IMR-90 (cell line): ENCODE measurements at regions not wholly inside any gene's neighbourhood (a gene's known extent, or its start where the extent isn't known, plus 50 kb on each side); places are given as distances from the start of the nearest gene placed in this dataset.

Experiments
- ATAC-seq: fragments of 200-7000 bp; cut with Tn5 transposase; 2 replicates; pipeline ENCODE4 v1.9.1; 2020; ENCODE audit warnings: low read depth, mild to moderate bottlenecking, moderate library complexity
- BruUV-seq: library from RNA; stranded (reverse); fragments of 400-500 nt; replicated peaks from 2 replicates; lab custom pipeline; 2021; lab: Mats Ljungman, UMichigan
- CTCF ChIA-PET: fragments of 300-600 bp; formaldehyde crosslinking; extraction: SDS; loops from one replicate; lab custom pipeline; 2021; ENCODE audit warnings: antibody characterized with exemption; lab: Yijun Ruan, JAX
- POLR2A ChIA-PET: fragments of 300-600 bp; sonication (Branson Sonifier 250); formaldehyde crosslinking; loops from one replicate; lab custom pipeline; 2022; ENCODE audit warnings: antibody characterized with exemption; ENCODE audit not compliant: unreplicated experiment; lab: Charles Lee
- DNase-seq: peaks from one replicate; pipeline ENCODE4 v3.0.0; 2013
- H2AFZ ChIP-seq: replicated peaks from 2 replicates; pipeline ENCODE3; 2013; ENCODE audit warnings: low read length, mild to moderate bottlenecking; ENCODE audit not compliant: poor library complexity
- H2AK5ac ChIP-seq: 2 replicates; pipeline ENCODE4 v1.6.1; 2013; ENCODE audit warnings: low read depth, low read length, inconsistent platforms
- H2AK9ac ChIP-seq: replicated peaks from 2 replicates; pipeline ENCODE3; 2013; ENCODE audit warnings: mild to moderate bottlenecking, low read depth, low read length, moderate library complexity; ENCODE audit not compliant: poor library complexity
- H2BK120ac ChIP-seq: 2 replicates; pipeline ENCODE4 v1.6.1; 2013; ENCODE audit warnings: low read depth, low read length, inconsistent platforms
- H2BK15ac ChIP-seq: 3 replicates; pipeline ENCODE4 v1.6.1; 2013; ENCODE audit warnings: low read depth, low read length, inconsistent platforms
- H2BK20ac ChIP-seq: 2 replicates; pipeline ENCODE4 v1.6.1; 2013; ENCODE audit warnings: low read depth, mild to moderate bottlenecking, inconsistent platforms, low read length, moderate library complexity
- H2BK5ac ChIP-seq: 2 replicates; pipeline ENCODE4 v1.6.1; 2013; ENCODE audit warnings: mild to moderate bottlenecking, low read depth, low read length, inconsistent platforms; ENCODE audit not compliant: poor library complexity, severe bottlenecking
- H3K14ac ChIP-seq: replicated peaks from 2 replicates; pipeline ENCODE4 v1.6.1; 2013; ENCODE audit warnings: low read depth, low read length, inconsistent platforms
- H3K18ac ChIP-seq: 2 replicates; pipeline ENCODE4 v1.6.1; 2013; ENCODE audit warnings: low read depth, low read length, control low read depth
- H3K23ac ChIP-seq: 2 replicates; pipeline ENCODE4 v1.6.1; 2013; ENCODE audit warnings: low read depth, low read length, inconsistent platforms
- H3K27ac ChIP-seq: 2 replicates; pipeline ENCODE4 v1.5.1; 2013; ENCODE audit warnings: mild to moderate bottlenecking, control low read depth, low read length; ENCODE audit not compliant: insufficient read depth
- H3K27me3 ChIP-seq: 2 replicates; pipeline ENCODE4 v1.6.1; 2013; ENCODE audit warnings: low read length; ENCODE audit not compliant: control insufficient read depth, insufficient read depth
- H3K36me3 ChIP-seq: 2 replicates; pipeline ENCODE4 v1.6.1; 2013; ENCODE audit warnings: low read length, mixed read lengths; ENCODE audit not compliant: control insufficient read depth, insufficient read depth
- H3K4ac ChIP-seq: 2 replicates; pipeline ENCODE4 v1.6.1; 2013; ENCODE audit warnings: low read depth, low read length, inconsistent platforms
- H3K4me1 ChIP-seq: 2 replicates; pipeline ENCODE4 v1.6.1; 2013; ENCODE audit warnings: low read length, mixed read lengths; ENCODE audit not compliant: control insufficient read depth, insufficient read depth
- H3K4me2 ChIP-seq: 2 replicates; pipeline ENCODE4 v1.6.1; 2013; ENCODE audit warnings: low read depth, mild to moderate bottlenecking, control low read depth, low read length, moderate library complexity
- H3K4me3 ChIP-seq: 2 replicates; pipeline ENCODE4 v1.5.1; 2013; ENCODE audit warnings: low read depth, mild to moderate bottlenecking, control low read depth, low read length, moderate library complexity; ENCODE audit not compliant: insufficient read depth
- H3K56ac ChIP-seq: 2 replicates; pipeline ENCODE4 v1.6.1; 2013; ENCODE audit warnings: low read length, inconsistent platforms; ENCODE audit not compliant: insufficient read depth; ENCODE audit errors: extremely low read depth
- H3K79me1 ChIP-seq, 2 experiments: 2 replicates each; pipeline ENCODE4 v1.6.1; 2013; ENCODE audit warnings: low read length in 2 of 2, inconsistent platforms in 1 of 2, low read depth in 1 of 2
- H3K9ac ChIP-seq: 2 replicates; pipeline ENCODE4 v1.6.1; 2013; ENCODE audit warnings: low read depth, low read length, control low read depth
- H3K9me1 ChIP-seq: 2 replicates; pipeline ENCODE4 v1.6.1; 2013; ENCODE audit warnings: low read length, inconsistent platforms; ENCODE audit not compliant: insufficient read depth
- H3K9me3 ChIP-seq: 2 replicates; pipeline ENCODE4 v1.6.1; 2013; ENCODE audit warnings: low read length; ENCODE audit not compliant: control insufficient read depth, insufficient read depth
- H4K20me1 ChIP-seq: 2 replicates; pipeline ENCODE4 v1.6.1; 2013; ENCODE audit warnings: low read length, inconsistent platforms; ENCODE audit not compliant: insufficient read depth
- H4K5ac ChIP-seq: 2 replicates; pipeline ENCODE4 v1.6.1; 2013; ENCODE audit warnings: mild to moderate bottlenecking, low read depth, low read length, control low read depth
- H4K8ac ChIP-seq, 2 experiments: 2 replicates each; pipeline ENCODE4 v1.6.1; 2013; ENCODE audit warnings: low read depth in 2 of 2, low read length in 2 of 2, control low read depth in 1 of 2, inconsistent platforms in 1 of 2
- H4K91ac ChIP-seq: 2 replicates; pipeline ENCODE4 v1.6.1; 2013; ENCODE audit warnings: low read depth, low read length, inconsistent platforms; ENCODE audit not compliant: insufficient read depth
- CEBPB ChIP-seq: IDR thresholded peaks from 2 replicates; pipeline ENCODE4 v1.6.1; 2012; ENCODE audit warnings: low read depth, low read length, improper control_type of control experiment
- SMC3 ChIP-seq: fragments of 150-350 bp; IDR thresholded peaks from 2 replicates; pipeline ENCODE4 v1.6.1; 2016; ENCODE audit warnings: low read depth, mild to moderate bottlenecking, antibody characterized with exemption, low read length, moderate library complexity
- WGBS, 2 experiments: methylation state at CpG; one replicate each; pipeline versions ENCODE4 v1.1.5 to v1.1.7; 2013; ENCODE audit warnings: missing lambda C conversion rate in 2 of 2; ENCODE audit not compliant: insufficient read length in 1 of 2; ENCODE audit errors: extremely low coverage in 2 of 2; 5-methylcytosine and 5-hydroxymethylcytosine counted together
- dilution Hi-C: fragments of 300-500 bp; cut with HindIII; formaldehyde crosslinking; loops from one replicate; pipeline ENCODE4 v1.14.3; 2018; ENCODE audit warnings: low sequenced_read_pairs; ENCODE audit not compliant: unreplicated experiment
- in situ Hi-C: fragments of 300-500 bp; cut with MboI; formaldehyde crosslinking; loops from 3 replicates; pipeline ENCODE4 v1.14.3; 2019; ENCODE audit warnings: low sequenced_read_pairs, inconsistent platforms, mixed read lengths
- intact Hi-C: fragments of 100-400 bp; cut with micrococcal nuclease; formaldehyde crosslinking; loops from 2 replicates; pipeline ENCODE4 v1.10.0; 2022

GRCh38 chr2:123195957-123196356 lies 829.1 kb upstream of the CNTNAP5 start:
- no peak for DNase-seq
- H4K91ac ChIP-seq, result no peak overlapping the region
- TF ChIP-seq SMC3, result no peak
- peak; percentile 74 for TF ChIP-seq CEBPB
- H2AFZ ChIP-seq, result no peak overlapping the region
- H2AK5ac ChIP-seq, result no peak overlapping the region
- H4K20me1 ChIP-seq, result no peaks in the 10 kb centered on the region
- no TSS peak for BruUV-seq
- no peak overlapping the region for H3K14ac ChIP-seq
- no peaks in the 10 kb centered on the region for H3K79me1 ChIP-seq
- H3K4me1 ChIP-seq, result no peaks in the 10 kb centered on the region
- intact Hi-C loops (no loop called here), in situ Hi-C loops (no loop called here), dilution Hi-C loops (no loop called here)
- H2BK20ac ChIP-seq, result no peak overlapping the region
- ChIA-PET POLR2A (no interaction called here), CTCF (no interaction called here)
- H3K9me3 ChIP-seq, result peaks cover 5% of the 10 kb centered on the region; the same call in 1 of the 2 replicates
- no peak overlapping the region for H2BK15ac ChIP-seq
- no peak overlapping the region for H4K8ac ChIP-seq
- no peak overlapping the region for H3K4ac ChIP-seq
- WGBS, 2 experiments, result no CpG with 5 or more reads among the region's 4 CpGs
- H2BK120ac ChIP-seq, result no peak overlapping the region
- no peak overlapping the region for H3K23ac ChIP-seq
- ATAC-seq, result no peak
- no peak overlapping the region for H3K56ac ChIP-seq
- H2AK9ac ChIP-seq, result no peak overlapping the region
- no peak overlapping the region for H2BK5ac ChIP-seq
- no peak overlapping the region for H3K9ac ChIP-seq
- H3K27me3 ChIP-seq, result no peaks in the 10 kb centered on the region
- H4K5ac ChIP-seq, result no peak overlapping the region
- no peaks in the 10 kb centered on the region for H3K9me1 ChIP-seq
- H3K36me3 ChIP-seq, result no peaks in the 10 kb centered on the region
- H3K4me2 ChIP-seq, result no peak overlapping the region
- H3K27ac ChIP-seq, result no peak overlapping the region
- no peak overlapping the region for H3K4me3 ChIP-seq
- no peak overlapping the region for H3K18ac ChIP-seq
